ENCODE measurements at regions not wholly inside any gene's neighbourhood (a gene's known extent, or its start where the extent isn't known, plus 50 kb on each side); places are given as distances from the start of the nearest gene placed in this dataset.

- TF ChIP-seq EZH2 (IDR thresholded peaks at IDR 0.05; ENCODE audit: insufficient read depth, low read length): no peak
- no peak for TF ChIP-seq CTCF (IDR thresholded peaks at IDR 0.05; ENCODE audit: insufficient read depth, low read depth, low read length)
Measured at GRCh38 chr7:155877167-155877566, 64.9 kb upstream of the SHH start.
